ENCODE measurements at regions not wholly inside any gene's neighbourhood (a gene's known extent, or its start where the extent isn't known, plus 50 kb on each side); places are given as distances from the start of the nearest gene placed in this dataset. TPM values are rescaled to one million over a fixed set of nuclear protein-coding genes. Genes with fewer than 3 reads are reported as not detected.

- Histone ChIP-seq H3K4me3 (ENCODE audit: low read length in 3 of 3) (no peak overlapping the region), H3K27ac (ENCODE audit: low read depth in 2 of 2, low read length in 2 of 2) (no peak overlapping the region), H3K36me3 (ENCODE audit: control insufficient read depth in 2 of 3, insufficient read depth in 3 of 3, low read length in 3 of 3) (no peaks in the 10 kb centered on the region), H3K9me3 (ENCODE audit: control insufficient read depth in 2 of 3, insufficient read depth in 1 of 3, low read length in 3 of 3) (no peaks in the 10 kb centered on the region), H3K27me3 (ENCODE audit: control insufficient read depth, insufficient read depth, low read length) (no peaks in the 10 kb centered on the region), H3K4me1 (ENCODE audit: control insufficient read depth in 2 of 3, insufficient read depth in 2 of 3, low read depth in 1 of 3, low read length in 3 of 3) (no peaks in the 10 kb centered on the region), H3K9ac (ENCODE audit: low read length in 3 of 3) (no peak overlapping the region)
- TF ChIP-seq CTCF (IDR thresholded peaks at IDR 0.05; ENCODE audit: borderline replicate concordance, extremely low read depth, insufficient read depth), result no peak
- DNase-seq, result no peak
- FAIRE-seq, result no peak
- intact Hi-C loops (cut with DNase I), result no loop called here
Observed at GRCh38 chr11:104219096-104219495, 55.1 kb upstream of the PDGFD start.

- intact Hi-C loops (cut with DNase I), result no loop called here
- TF ChIP-seq CTCF (IDR thresholded peaks at IDR 0.05; ENCODE audit: borderline replicate concordance, extremely low read depth, insufficient read depth), result no peak
- no peaks in the 10 kb centered on the region for H3K27me3 ChIP-seq (ENCODE audit: control insufficient read depth, insufficient read depth, low read length)
- no peak overlapping the region for H3K27ac ChIP-seq (ENCODE audit: low read depth in 2 of 2, low read length in 2 of 2)
- FAIRE-seq (no peak), DNase-seq (no peak)
- no peaks in the 10 kb centered on the region for H3K36me3 ChIP-seq (ENCODE audit: control insufficient read depth in 2 of 3, insufficient read depth in 3 of 3, low read length in 3 of 3)
- H3K9me3 ChIP-seq (ENCODE audit: control insufficient read depth in 2 of 3, insufficient read depth in 1 of 3, low read length in 3 of 3), result peaks cover 0 to 2% (median 0%) of the 10 kb centered on the region in 3 donors
- H3K4me3 ChIP-seq (ENCODE audit: low read length in 3 of 3), result no peak overlapping the region
- H3K9ac ChIP-seq (ENCODE audit: low read length in 3 of 3), result no peak overlapping the region
- no peaks in the 10 kb centered on the region for H3K4me1 ChIP-seq (ENCODE audit: control insufficient read depth in 2 of 3, insufficient read depth in 2 of 3, low read depth in 1 of 3, low read length in 3 of 3)
Observed at GRCh38 chr11:104214517-104214916, 50.6 kb upstream of the PDGFD start.

Small RNA genes in the stretch of these regions (microRNA-seq; reads per million reads assigned to microRNA genes)
- not detected for gene MIR7641-1

Measured in kidney (tissue), 13 donors.